ENCODE measurements at regions not wholly inside any gene's neighbourhood (a gene's known extent, or its start where the extent isn't known, plus 50 kb on each side); places are given as distances from the start of the nearest gene placed in this dataset.

GRCh38 chr5:53201746-53202145, 92.2 kb upstream of the MOCS2 start:
- WGBS = 94% methylated on average over 3 of the region's 3 CpGs
- TF ChIP-seq POLR2A (IDR thresholded peaks at IDR 0.05) (no peak), CTCF (IDR thresholded peaks at IDR 0.05) (no peak), POLR2AphosphoS5 (IDR thresholded peaks at IDR 0.05) (no peak)
- Histone ChIP-seq H3K9me3 (no peaks in the 10 kb centered on the region), H3K4me1 (replicated peaks) (no peaks in the 10 kb centered on the region), H3K36me3 (no peaks in the 10 kb centered on the region), H3K4me3 (no peak overlapping the region), H3K27me3 (replicated peaks; ENCODE audit: insufficient read depth) (no peaks in the 10 kb centered on the region), H3K27ac (no peak overlapping the region)
- DNase-seq (ENCODE audit: low spot score) = no peak
- intact Hi-C loops (cut with DNase I) = no loop called here

- Histone ChIP-seq H3K36me3 (no peaks in the 10 kb centered on the region), H3K27me3 (replicated peaks; ENCODE audit: insufficient read depth) (no peaks in the 10 kb centered on the region), H3K4me3 (no peak overlapping the region), H3K4me1 (replicated peaks) (no peaks in the 10 kb centered on the region), H3K9me3 (no peaks in the 10 kb centered on the region), H3K27ac (no peak overlapping the region)
- intact Hi-C loops (cut with DNase I) = no loop called here
- WGBS = 91% methylated on average over 9 of the region's 9 CpGs
- no peak for TF ChIP-seq CTCF (IDR thresholded peaks at IDR 0.05)
- TF ChIP-seq POLR2AphosphoS5 (IDR thresholded peaks at IDR 0.05) = no peak
- DNase-seq (ENCODE audit: low spot score) = no peak
Observed at GRCh38 chr5:53206562-53206961, 97.0 kb upstream of the MOCS2 start.

DNA sequence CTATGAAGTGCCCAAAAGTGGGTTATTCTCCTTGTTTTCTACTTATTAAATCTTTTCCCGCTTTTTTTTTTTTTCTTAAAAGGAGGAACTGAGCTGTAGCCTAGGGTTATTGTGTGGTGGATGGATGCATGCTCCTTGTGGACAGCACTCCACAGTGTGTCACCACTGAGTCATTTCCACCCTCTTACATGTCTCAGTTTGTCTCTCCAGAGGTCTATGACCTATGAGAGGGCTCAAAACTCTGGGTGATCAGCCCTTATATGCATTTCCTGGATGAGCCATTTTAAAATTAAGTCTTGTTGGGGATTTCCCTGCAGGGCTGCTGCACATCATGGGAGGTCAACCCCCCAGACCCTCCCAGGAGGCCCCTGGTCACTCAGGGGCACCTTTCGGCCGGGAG, 102.2 kb upstream of the MOCS2 start:
- intact Hi-C loops (cut with DNase I) = no loop called here

GRCh38 chr5:53219174-53219573, 109.6 kb upstream of the MOCS2 start:
- H3K4me1 ChIP-seq (replicated peaks) = no peaks in the 10 kb centered on the region
- TF ChIP-seq POLR2A (IDR thresholded peaks at IDR 0.05) = no peak
- TF ChIP-seq CTCF (IDR thresholded peaks at IDR 0.05) = no peak
- TF ChIP-seq POLR2AphosphoS5 (IDR thresholded peaks at IDR 0.05) = no peak
- H3K27ac ChIP-seq = no peak overlapping the region
- no peaks in the 10 kb centered on the region for H3K27me3 ChIP-seq (replicated peaks; ENCODE audit: insufficient read depth)
- no peak for DNase-seq (ENCODE audit: low spot score)
- H3K4me3 ChIP-seq = no peak overlapping the region
- intact Hi-C loops (cut with DNase I) = no loop called here
- no peaks in the 10 kb centered on the region for H3K36me3 ChIP-seq
- no peaks in the 10 kb centered on the region for H3K9me3 ChIP-seq
- 92% methylated on average over 6 of the region's 6 CpGs for WGBS

More for the DNA sequence above, 102.2 kb upstream of the MOCS2 start:
- H3K4me3 ChIP-seq = no peak overlapping the region
- DNase-seq (ENCODE audit: low spot score) = no peak
- 93% methylated on average over 3 of the region's 3 CpGs for WGBS
- no peaks in the 10 kb centered on the region for H3K9me3 ChIP-seq
- TF ChIP-seq POLR2A (IDR thresholded peaks at IDR 0.05) = no peak
- no peak for TF ChIP-seq CTCF (IDR thresholded peaks at IDR 0.05)
- TF ChIP-seq POLR2AphosphoS5 (IDR thresholded peaks at IDR 0.05) = no peak
- no peak overlapping the region for H3K27ac ChIP-seq
- no peaks in the 10 kb centered on the region for H3K27me3 ChIP-seq (replicated peaks; ENCODE audit: insufficient read depth)
- no peaks in the 10 kb centered on the region for H3K36me3 ChIP-seq
- H3K4me1 ChIP-seq (replicated peaks) = no peaks in the 10 kb centered on the region

GRCh38 chr5:53219610-53220009, 110.1 kb upstream of the MOCS2 start:
- Histone ChIP-seq H3K9me3 (no peaks in the 10 kb centered on the region), H3K4me3 (no peak overlapping the region), H3K36me3 (no peaks in the 10 kb centered on the region), H3K27ac (no peak overlapping the region), H3K27me3 (replicated peaks; ENCODE audit: insufficient read depth) (no peaks in the 10 kb centered on the region), H3K4me1 (replicated peaks) (no peaks in the 10 kb centered on the region)
- 59% methylated on average over 3 of the region's 3 CpGs for WGBS
- intact Hi-C loops (cut with DNase I) = no loop called here
- TF ChIP-seq POLR2A (IDR thresholded peaks at IDR 0.05) (no peak), POLR2AphosphoS5 (IDR thresholded peaks at IDR 0.05) (no peak), CTCF (IDR thresholded peaks at IDR 0.05) (no peak)
- DNase-seq (ENCODE audit: low spot score) = no peak

All from prostate gland (tissue), 2 donors.